RPMI7951 (cell line): ENCODE measurements at regions not wholly inside any gene's neighbourhood (a gene's known extent, or its start where the extent isn't known, plus 50 kb on each side); places are given as distances from the start of the nearest gene placed in this dataset.
"Not testable (repeated sequence)": the region's sequence is repeated elsewhere in the genome, so short reads cannot be mapped to it uniquely, and the experiment has no call there.

Experiments used
- DNase-seq: peaks from one replicate; pipeline ENCODE4 v3.0.0-alpha.2; 2012; ENCODE audit warnings: low read depth

DNA sequence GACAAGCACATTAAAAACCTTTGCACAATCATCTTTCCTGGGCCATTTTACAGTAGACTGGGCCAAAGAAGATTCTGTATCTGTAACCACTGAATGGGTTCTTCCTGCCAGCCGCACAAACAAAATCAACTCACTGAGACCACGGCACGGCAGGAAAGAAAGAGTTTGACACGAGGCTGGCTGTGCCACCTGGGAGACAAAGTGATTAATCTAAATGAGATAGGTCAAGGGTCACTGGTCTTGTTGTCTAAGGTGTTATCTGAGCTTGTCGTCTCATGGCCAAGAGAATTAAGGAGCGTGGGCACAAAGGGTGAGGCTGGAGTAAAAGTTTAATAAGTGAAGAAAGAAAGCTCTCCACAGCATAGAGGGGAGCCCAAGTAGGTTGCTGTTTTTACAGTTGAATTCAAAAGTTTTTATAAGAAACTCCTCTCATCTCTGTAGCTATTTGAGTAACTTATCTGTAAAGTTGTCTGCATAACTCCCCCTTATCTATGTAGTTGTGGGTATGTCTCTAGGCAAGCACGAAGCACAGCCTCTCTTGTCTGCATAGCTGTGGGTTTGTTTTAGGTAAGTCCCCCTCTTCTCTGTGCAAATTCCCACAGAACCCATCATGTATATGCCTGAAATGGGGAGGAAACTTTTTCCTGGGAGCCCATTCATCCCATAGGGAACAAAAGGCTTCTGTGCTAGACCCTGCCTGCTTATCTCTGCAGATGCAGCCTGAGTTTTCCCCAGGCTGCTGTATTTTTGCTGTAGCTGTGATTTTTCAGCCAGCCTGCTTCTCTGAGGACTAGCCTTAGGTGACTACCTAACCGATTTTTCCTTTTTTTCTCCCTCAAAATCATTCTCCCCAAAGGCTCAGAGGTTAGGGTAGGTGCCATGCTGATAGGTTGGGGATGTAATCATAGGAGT lies 1314.6 kb upstream of the TMEM132C start:
- DNase-seq: no peak

DNA sequence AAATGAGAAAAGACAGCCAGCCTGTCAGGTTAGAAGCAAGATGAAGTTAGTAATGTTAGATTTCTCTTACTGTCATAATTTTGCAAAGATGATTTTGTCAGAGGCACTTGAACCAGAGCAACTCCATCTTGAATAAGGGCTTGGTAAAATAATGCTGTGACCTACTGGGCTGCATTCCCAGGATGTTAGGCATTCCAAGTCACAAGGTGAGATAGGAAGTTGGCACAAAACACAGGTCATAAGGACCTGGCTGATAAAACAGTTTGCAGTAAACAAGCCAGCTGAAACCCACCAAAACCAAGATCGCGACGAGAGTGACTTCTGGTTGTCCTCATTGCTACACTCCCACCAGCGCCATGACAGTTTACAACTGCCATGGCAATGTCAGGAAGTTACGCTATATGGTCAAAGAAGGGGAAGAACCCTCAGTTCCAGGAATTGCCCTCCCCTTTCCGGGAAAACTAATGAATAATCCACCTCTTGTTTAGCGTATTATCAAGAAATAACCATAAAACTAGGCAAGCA lies 1313.5 kb upstream of the TMEM132C start:
- DNase-seq: no peak

DNA sequence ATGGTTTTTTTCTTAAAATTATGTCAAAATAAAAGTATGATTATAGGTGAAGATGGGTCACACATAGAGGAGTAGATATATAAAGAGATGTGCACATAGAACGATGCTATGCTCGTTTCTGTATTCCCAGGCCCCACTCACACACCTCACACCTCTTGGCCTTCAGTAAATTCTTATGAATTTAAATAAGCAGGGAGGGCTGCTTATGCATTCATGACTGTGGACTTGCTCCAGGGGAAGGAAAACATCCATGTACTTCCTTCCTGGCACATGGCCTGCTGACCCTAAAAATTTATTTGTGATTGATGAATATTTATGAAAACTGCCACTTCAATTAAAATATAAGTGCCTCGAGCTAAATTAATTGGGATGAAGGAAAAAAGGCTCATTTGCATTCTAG lies 1306.7 kb upstream of the TMEM132C start:
- no peak for DNase-seq

DNA sequence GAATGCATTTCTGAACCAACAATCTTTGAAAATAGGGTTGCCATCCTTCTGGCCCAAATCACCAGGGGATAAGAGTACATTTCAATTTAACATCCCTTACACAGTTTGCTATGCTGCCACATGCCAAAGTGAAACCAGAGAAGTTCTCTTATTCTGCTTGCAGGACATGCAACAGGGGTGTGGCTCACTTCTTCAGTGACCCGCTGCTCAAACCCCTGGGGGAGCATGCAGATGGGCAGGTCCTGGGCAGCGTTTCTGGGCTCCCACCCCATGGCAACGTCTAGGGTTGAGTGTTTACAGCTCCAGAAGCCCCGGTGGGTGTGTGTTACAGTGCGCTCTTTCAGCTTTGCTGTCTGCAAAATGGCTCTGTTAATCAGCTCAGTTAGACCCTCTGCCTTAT lies 1306.3 kb upstream of the TMEM132C start:
- DNase-seq: no peak

DNA sequence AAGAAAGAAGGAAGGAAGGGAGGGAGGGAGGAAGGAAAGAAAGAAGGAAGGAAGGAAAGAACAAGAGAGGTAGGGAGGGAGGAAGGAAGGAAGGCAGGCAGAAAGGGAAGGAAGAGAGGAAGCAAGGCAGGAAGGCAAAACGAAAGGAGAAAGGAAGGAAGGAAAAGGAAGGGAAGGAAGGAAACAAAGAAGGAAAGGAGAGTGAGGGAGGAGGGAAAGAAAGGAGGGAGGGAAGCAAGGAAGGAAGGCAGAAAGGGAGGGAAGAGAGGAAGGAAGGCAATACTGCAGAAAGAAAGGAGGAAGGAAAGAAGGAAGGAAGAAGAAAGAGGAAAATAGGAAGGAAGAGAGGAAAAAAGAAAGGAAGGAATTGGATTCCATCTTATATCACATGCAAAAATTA lies 1303.1 kb upstream of the TMEM132C start:
- DNase-seq: no peak

DNA sequence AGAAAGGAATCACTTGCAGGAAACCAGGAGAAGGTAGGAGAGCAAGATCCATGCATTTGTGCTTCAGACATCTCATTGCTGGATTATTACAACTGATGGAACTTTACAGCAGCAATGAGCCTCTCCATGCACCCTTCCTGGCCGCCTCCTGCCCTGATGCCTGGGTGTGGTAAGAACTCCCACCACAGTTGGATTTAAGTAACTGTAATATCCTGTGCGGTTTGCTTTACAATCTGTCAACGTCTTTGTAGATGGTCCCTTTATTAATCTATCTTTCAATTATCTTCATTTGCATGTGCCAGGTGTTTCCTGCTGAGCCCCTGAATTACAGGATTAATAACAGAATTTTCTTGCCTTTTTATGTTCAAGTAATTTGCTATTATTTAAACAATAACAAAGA lies 1300.5 kb upstream of the TMEM132C start:
- no peak for DNase-seq

DNA sequence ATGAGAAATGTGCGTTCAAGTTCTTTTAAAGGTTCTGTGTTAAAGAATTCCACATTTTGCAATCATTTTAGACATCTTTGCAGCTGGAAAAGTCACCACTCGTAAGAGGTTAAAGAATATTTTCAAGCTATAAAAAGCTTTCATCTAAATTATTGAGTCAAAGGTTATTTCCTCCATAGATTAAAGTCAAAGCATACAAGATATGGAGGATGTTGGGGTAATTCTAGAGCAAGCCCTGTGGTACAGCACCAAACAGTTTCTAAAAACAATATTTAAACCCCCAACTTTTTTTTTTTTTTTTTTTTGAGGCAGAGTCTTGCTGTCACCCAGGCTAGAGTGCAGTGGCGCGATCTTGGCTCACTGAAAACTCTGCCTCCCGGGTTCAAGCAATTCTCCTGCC lies 1299.8 kb upstream of the TMEM132C start:
- DNase-seq: no peak

DNA sequence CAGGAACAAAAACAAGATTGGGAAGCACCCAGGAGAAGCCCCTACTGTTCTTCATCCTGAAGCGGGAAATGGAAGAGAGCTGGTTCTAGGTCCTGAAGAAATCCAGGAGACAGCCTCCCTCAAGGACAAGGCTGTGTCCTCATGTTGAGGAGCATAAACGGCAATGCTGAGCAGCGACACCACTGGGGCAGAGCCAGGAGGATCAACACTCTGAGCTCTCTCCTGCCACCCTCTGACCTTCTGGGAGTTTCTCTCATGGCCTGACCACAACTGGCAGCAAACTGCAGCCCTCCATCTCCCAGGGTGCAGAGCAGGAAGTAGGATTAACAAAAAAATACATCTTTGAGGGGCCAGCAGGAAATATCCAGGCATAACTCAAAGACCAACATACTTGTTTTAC lies 1292.2 kb upstream of the TMEM132C start:
- DNase-seq: peak; percentile 8

DNA sequence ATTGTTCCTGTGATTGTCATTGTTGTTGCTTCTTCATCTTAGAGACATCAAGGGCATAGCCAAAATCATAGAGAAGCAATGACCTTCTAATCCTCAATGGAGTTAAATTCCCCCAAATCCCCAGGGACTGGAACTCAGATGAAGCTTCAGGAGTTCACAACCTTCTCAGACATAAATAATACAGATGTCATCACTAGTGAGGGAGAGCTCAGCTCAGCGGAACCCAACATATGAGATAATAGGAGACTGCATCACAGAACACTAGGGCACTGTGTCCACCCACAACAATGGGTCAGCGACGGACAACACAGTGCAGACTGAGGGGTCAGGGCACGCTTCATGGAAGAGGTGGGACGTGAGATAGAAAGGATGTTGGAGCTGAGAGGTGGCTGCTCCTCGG lies 1290.4 kb upstream of the TMEM132C start:
- DNase-seq: no peak

DNA sequence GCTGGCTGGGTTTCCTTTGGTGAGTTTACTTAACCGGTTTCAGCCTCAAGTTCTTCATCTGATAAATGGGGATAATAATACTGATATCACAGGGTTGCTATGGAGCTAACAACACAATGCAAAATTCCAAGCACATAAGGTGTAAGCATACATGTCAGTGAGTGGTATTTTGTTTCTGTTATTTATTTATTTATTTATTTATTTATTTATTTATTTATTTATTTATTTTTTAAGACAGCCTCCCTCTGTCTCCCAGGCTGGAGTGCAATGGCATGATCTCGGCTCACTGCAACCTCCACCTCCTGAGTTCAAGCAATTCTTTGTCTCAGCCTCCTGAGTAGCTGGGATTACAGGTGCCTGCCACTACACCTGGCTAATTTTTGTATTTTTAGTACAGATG lies 1287.4 kb upstream of the TMEM132C start:
- DNase-seq: not testable (repeated sequence)

DNA sequence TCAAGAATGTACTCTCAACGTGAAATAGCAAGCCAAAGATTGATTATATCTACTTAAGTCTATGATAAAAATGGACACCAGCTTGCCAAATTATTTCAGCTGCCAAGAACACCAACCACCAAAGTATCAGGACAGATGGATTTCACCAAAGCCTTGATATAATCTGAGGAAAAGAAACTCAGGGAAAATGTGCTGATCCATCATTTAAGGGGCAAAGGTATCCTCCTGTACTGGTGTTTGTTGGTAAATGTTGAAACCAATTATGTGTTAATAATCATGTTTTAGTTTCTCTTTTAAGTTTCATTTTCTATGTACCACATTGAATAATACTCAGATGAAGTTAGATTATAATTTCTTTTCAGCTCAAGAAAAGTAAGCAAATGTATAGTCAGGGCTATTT lies 1284.3 kb upstream of the TMEM132C start:
- DNase-seq: no peak

DNA sequence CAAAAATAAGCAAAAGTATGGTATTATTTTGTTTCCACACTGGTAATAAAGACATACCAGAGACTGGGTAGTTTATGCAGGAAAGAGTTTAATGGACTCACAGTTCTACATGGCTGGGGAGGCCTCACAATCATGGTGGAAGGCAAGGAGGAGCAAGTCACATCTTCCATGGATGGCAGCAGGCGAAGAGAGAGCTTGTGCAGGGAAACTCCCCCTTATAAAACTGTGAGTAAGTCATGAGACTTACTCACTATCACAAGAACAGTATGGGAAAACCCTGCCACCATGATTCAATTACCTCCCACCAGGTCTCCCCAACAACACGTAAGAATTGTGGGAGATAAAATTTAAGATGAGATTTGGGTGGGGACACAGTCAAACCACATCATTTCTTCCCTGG lies 1283.2 kb upstream of the TMEM132C start:
- not testable (repeated sequence) for DNase-seq

DNA sequence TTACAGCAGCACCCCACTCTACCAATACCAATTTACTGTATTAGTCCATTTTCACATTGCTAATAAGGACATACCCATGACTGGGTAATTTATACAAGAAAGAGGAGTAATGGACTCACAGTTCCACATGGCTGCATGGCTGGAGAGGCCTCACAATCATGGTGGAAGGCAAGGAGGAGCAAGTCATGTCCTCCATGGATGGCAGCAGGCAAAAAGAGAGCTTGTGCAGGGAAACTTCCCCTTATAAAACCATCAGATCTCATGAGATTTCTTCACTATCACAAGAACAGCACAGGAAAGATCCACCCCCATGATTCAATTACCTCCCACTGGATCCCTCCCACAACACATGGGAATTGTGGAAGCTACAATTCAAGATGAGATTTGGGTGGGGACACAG lies 1281.3 kb upstream of the TMEM132C start:
- DNase-seq: not testable (repeated sequence)

DNA sequence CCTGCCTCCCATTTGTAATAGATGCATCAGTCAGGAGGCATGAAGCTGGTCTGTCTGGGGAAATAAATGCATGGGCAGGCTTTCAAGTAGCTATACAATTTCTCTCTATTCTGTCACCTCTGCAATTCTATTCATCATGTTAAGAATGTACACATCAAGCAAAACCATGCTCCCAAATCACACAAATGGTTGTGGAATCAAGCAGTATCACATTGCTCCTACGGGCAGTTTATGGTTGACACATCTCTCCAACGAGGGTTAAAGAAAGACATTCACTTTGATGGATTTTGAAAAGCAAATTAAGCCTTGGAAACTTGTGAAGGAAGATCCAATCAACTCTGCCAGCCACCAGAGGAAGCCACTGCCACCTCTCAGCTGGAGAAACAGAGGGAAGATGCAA lies 1277.4 kb upstream of the TMEM132C start:
- no peak for DNase-seq

DNA sequence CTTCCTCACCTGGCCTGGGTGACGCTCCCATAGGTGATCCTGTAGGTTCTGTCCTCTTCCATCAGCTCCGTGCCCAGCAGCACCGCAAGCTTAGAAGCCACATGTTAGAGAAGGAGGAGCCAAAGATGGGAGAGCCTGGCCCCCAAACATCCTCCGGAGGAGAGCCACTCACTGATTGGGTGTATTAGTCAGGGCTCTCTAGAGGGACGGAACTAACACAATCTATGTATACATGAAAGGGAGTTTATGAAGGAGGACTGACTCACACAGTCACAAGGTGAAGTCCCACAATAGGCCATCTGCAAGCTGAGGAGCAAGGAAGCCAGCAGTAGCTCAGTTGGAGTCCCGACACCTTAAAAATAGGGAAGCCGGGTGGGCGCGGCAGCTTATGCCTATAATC lies 1273.1 kb upstream of the TMEM132C start:
- no peak for DNase-seq

DNA sequence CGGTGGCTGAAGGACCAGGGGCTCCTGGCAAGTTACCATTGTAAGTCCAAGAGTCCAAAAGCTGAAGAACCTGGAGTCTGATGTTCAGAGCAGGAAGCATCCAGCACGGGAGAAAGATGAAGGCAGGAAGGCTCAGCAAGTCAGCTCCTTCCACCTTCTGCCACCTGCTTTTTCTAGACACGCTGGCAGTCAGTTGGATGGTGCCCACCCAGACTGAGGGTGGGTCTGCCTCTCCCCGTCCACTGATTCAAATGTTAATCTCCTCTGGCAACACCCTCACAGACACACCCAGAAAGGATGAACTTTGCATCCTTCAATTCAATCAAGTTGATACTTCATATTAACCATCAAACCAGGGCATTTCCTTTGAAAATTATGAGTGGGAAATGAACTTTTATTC lies 1272.4 kb upstream of the TMEM132C start:
- DNase-seq: no peak

DNA sequence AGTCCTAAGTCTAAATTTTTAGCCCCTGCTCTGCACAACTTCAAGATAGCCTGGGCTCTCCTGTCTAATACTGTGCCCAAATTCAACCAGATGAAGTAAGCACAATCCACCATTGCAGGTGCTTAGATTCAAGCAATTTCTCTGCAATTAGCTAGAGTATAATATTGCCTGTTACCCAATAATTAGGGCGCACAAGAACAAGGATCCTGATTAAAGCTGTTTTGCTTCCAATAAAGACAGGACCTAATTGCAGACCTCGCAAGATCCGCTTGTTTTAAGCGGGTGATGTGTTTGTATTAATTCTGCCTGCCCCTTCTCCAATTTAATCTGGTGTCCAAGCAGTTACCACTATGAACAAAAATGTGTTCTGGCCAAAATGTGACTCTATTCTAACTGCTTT lies 1268.9 kb upstream of the TMEM132C start:
- no peak for DNase-seq

DNA sequence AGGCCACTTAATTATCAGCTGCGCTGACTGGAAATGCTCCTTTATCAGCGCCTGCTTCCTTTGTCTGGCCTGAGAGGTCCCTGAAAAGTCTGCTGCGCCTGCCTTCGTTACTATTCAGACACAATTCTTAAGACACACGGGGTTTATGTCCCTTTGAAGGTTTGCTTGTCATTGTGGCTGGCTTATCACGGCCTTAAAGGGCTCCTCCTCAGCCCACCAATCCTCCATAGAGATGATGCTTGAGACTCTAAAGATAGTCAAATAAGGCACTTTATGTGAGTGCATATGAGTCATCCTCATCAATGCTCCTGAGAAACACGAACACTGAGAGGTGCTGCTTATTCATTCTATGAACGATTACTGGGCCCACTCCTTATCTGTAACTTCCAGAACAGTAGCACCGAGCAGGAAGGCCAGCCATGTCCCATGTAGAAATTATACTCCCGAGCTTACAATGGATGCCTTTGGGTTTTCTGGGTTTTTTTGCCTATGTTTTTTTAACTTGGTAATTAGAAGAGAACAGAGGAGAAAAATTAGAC lies 1268.2 kb upstream of the TMEM132C start:
- peak; percentile 2 for DNase-seq

DNA sequence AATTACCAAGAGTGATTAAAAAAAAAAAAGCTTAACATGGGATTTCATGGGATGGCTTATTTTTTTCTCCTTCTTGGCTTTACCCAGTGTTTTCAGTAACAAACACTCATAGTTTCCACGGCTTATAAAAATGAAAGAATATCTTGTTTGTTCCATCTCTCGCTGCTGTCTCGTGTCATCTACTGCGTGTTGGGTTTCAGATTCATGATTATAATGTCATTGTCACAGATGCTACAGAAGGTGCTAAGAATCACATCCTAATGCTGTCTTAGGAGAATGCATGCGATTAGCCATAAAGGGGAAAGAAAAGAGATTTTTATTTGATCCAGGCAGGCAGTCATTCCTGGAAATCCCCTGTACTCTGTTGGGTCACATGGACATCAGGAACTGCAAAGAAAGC lies 1267.6 kb upstream of the TMEM132C start:
- no peak for DNase-seq

DNA sequence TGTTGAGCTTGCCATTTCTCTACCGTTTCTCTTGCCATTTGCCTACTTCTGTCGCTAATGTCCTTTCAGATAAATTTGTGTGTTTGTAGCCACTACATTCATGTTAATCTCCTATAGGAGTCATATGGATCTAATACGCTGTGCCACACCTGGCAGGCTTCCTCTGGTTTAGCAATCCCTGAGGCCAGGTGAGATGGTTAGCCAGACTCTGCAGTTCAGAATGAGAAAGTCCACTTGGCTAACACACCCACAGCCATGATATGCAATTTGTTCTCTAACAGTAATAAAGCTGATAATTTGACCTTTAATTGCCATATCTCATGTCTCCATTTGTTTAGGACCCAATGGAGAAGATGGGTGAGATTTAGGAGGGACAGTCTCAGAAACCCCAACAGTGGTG lies 1261.6 kb upstream of the TMEM132C start:
- DNase-seq: no peak

DNA sequence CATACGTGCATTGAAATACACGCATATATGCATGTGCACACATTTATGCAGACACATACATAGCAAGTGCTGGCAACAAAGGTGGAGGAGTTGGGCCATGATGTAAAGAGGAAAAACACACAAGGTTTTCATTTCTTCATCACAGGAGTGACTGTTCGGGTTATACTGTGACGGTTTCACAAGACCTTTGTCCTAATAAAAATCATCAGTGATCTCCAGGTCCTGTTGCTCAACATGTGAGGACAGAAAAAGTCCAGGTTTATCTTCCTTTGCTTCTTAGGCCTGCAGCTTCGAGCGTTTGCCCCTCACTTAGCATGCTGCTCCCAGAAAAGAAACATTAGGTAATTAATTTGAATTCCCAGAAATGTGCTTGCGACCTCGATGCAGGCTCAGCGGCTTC lies 1260.0 kb upstream of the TMEM132C start:
- DNase-seq: no peak

DNA sequence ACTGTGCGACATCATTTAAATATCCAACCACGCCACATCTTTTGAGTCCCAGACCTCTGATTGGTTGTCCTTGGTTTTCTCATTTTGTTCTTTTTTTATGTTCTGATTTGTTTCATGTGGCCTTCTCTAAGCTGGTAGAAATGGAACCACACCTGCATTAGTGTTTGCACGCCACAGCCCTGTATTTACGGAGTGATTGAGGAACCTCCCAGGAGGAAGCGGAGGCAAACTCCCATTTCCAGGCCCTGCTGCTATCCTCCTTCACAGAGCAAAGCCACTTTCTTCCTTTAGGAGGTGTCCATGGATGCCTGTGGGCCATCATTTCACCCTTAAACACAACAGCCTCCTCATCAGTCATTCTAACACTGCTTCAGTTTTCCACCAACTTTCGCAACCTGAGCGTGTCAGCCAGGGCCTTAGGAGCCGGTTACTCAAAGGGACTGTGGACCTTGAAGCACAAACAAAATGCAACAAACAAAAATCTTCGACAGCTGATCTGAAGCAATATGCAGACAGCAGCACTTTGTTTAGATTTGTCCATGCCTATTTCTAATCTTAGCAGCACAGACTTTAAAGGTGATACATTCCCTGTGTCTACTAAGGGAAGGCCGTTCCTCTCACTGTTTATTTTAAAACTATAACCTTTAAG lies 1258.1 kb upstream of the TMEM132C start:
- DNase-seq: no peak

DNA sequence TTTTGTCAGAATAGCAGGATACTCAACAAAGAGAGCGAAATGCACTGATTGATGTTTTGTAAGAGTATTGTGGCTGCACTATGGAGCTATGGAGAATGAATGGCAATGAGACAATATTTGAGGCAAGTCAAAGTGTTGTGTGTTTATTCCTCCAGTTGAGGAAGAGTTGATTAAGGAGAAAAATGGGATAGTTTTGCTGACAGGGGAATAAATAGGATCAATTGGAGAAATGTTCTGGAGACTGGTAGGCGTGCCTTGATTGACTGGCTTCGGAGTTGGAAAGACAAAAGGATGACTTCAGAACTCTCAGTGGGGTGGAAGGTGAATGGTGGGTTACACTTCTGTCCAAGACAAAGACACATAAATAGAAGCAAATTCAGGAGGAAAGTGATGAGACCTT lies 1254.9 kb upstream of the TMEM132C start:
- DNase-seq: no peak
